ENCODE measurements at regions not wholly inside any gene's neighbourhood (a gene's known extent, or its start where the extent isn't known, plus 50 kb on each side); places are given as distances from the start of the nearest gene placed in this dataset.

DNA sequence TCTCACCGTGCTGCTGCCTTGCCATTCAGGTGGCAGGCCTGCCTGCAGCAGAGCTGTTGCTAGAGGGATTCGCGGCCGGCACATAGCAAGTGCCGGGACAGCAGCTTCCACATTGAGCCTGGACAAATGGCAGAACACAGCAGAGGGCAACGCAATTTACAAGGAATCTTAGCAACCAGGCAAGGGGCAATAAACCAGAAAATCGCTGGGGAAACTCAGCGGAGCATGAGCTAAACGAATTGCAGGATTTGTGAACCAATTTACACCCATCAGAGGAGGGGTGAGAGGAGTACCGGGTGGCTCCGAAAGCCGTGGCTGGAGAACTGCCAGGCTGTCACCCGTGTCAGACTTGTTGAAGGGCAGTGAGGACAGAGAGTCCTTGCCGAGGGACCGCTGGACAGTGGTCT is 58.6 kb upstream of the LOXL4 start:
- no peak for DNase-seq (ENCODE audit: low spot score)
- Histone ChIP-seq H3K36me3 (no peaks in the 10 kb centered on the region), H3K27me3 (replicated peaks; ENCODE audit: insufficient read depth) (no peaks in the 10 kb centered on the region), H3K9me3 (no peaks in the 10 kb centered on the region), H3K4me1 (ENCODE audit: control insufficient read depth in 1 of 2, low read depth in 2 of 2) (peaks cover 7 to 11% of the 10 kb centered on the region in 2 donors), H3K27ac (no peak overlapping the region), H3K4me3 (no peak overlapping the region)
- ATAC-seq (ENCODE audit: insufficient number of reproducible peaks, low FRiP score, low read depth), result no peak
- TF ChIP-seq, protein P1, sequence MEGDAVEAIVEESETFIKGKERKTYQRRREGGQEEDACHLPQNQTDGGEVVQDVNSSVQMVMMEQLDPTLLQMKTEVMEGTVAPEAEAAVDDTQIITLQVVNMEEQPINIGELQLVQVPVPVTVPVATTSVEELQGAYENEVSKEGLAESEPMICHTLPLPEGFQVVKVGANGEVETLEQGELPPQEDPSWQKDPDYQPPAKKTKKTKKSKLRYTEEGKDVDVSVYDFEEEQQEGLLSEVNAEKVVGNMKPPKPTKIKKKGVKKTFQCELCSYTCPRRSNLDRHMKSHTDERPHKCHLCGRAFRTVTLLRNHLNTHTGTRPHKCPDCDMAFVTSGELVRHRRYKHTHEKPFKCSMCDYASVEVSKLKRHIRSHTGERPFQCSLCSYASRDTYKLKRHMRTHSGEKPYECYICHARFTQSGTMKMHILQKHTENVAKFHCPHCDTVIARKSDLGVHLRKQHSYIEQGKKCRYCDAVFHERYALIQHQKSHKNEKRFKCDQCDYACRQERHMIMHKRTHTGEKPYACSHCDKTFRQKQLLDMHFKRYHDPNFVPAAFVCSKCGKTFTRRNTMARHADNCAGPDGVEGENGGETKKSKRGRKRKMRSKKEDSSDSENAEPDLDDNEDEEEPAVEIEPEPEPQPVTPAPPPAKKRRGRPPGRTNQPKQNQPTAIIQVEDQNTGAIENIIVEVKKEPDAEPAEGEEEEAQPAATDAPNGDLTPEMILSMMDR (IDR thresholded peaks at IDR 0.05), result no peak

GRCh38 chr10:98323221-98324164 is 55.5 kb upstream of the LOXL4 start:
- Histone ChIP-seq H3K27ac (peak overlapping the region in 1 of 2 donors; percentile 17), H3K36me3 (no peaks in the 10 kb centered on the region), H3K27me3 (replicated peaks; ENCODE audit: insufficient read depth) (no peaks in the 10 kb centered on the region), H3K4me3 (no peak overlapping the region), H3K9me3 (no peaks in the 10 kb centered on the region), H3K4me1 (ENCODE audit: control insufficient read depth in 1 of 2, low read depth in 2 of 2) (peaks cover 7 to 11% of the 10 kb centered on the region in 2 donors)
- DNase-seq (ENCODE audit: low spot score) (peak; percentile 42), ATAC-seq (ENCODE audit: insufficient number of reproducible peaks, low FRiP score, low read depth) (peak; percentile 81)
- TF ChIP-seq, protein P1 (IDR thresholded peaks at IDR 0.05), result no peak

DNA sequence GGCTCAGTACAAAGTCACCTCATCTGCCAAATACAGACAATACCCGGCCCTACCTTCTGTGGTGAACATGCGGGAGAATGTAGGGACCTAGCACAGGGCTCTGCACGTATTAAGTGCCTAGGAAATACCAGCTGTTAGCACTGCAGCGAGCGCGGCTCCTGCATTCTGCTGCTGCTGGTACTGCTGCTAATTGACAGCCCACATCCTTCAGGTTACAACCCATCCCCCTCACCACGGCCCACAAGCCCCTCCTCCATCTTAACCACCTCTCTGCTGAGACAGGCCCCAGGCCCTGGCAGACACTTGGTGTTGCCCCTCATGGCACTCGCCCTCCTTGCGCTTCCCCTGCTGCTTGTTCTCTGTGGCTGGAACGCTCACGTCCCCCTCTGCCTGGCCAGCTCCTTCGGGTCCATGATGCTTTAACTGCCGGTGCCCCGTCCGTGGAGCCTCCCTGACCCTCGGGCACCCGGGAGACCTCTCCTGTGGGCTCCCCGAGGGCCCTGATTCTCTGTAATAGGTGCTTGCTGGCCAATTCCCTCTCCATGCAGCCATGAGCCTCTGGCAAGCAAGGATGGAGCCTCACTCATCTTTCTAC is 53.3 kb upstream of the LOXL4 start:
- ATAC-seq (ENCODE audit: insufficient number of reproducible peaks, low FRiP score, low read depth) (no peak), DNase-seq (ENCODE audit: low spot score) (no peak)
- Histone ChIP-seq H3K27ac (no peak overlapping the region), H3K36me3 (no peaks in the 10 kb centered on the region), H3K27me3 (replicated peaks; ENCODE audit: insufficient read depth) (no peaks in the 10 kb centered on the region), H3K4me3 (no peak overlapping the region), H3K4me1 (ENCODE audit: control insufficient read depth in 1 of 2, low read depth in 2 of 2) (peaks cover 7 to 11% of the 10 kb centered on the region in 2 donors), H3K9me3 (no peaks in the 10 kb centered on the region)
- TF ChIP-seq, protein P1 (IDR thresholded peaks at IDR 0.05), result no peak

GRCh38 chr10:98320486-98321185 is 52.6 kb upstream of the LOXL4 start:
- H3K27ac ChIP-seq, result no peak overlapping the region
- no peak for ATAC-seq (ENCODE audit: insufficient number of reproducible peaks, low FRiP score, low read depth)
- TF ChIP-seq, protein P1 (IDR thresholded peaks at IDR 0.05), result no peak

DNA sequence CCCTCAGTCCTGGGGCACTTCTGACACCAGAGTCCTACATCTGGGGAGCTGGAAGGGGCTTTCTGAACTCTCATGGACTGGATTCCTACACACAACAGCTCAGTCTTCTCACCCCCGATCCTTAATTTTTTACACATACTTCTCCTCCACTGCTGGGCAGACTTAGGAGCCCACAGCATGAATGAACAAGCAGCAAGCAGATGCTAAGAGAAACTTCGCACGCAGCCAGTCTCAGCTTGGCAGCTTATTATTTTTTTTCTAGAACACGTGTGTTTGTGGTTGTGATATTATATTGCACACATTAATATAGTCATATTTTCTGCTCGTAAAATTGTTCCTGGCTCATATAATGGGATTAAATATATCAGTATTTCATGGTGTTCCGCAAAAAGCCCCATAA is 50.9 kb upstream of the LOXL4 start:
- DNase-seq (ENCODE audit: low spot score) (no peak), ATAC-seq (ENCODE audit: insufficient number of reproducible peaks, low FRiP score, low read depth) (no peak)
- no peaks in the 10 kb centered on the region for H3K9me3 ChIP-seq
- no peaks in the 10 kb centered on the region for H3K36me3 ChIP-seq
- H3K27me3 ChIP-seq (replicated peaks; ENCODE audit: insufficient read depth), result no peaks in the 10 kb centered on the region
- H3K4me3 ChIP-seq, result no peak overlapping the region
- TF ChIP-seq, protein P1 (IDR thresholded peaks at IDR 0.05), result no peak
- H3K4me1 ChIP-seq (ENCODE audit: control insufficient read depth in 1 of 2, low read depth in 2 of 2), result peaks cover 17 to 22% of the 10 kb centered on the region in 2 donors
- no peak overlapping the region for H3K27ac ChIP-seq

More at GRCh38 chr10:98320486-98321185, 52.6 kb upstream of the LOXL4 start:
- Histone ChIP-seq H3K27me3 (replicated peaks; ENCODE audit: insufficient read depth) (no peaks in the 10 kb centered on the region), H3K4me1 (ENCODE audit: control insufficient read depth in 1 of 2, low read depth in 2 of 2) (peaks cover 7 to 11% of the 10 kb centered on the region in 2 donors), H3K4me3 (no peak overlapping the region), H3K9me3 (no peaks in the 10 kb centered on the region), H3K36me3 (no peaks in the 10 kb centered on the region)
- no peak for DNase-seq (ENCODE audit: low spot score)

All from thoracic aorta (tissue), 2 donors.